Psoas muscle (tissue), 7 donors: ENCODE measurements at regions not wholly inside any gene's neighbourhood (a gene's known extent, or its start where the extent isn't known, plus 50 kb on each side); places are given as distances from the start of the nearest gene placed in this dataset.

Experiments
- ATAC-seq, 4 donors: fragments of 200-7000 bp; cut with Tn5 transposase; one replicate each; pipeline ENCODE4 v1.9.1; 2020; ENCODE audit warnings: moderate library complexity in 3 of 4, mild to moderate bottlenecking in 2 of 4
- DNase-seq, 2 donors: peaks; one replicate each; pipeline ENCODE4 v3.0.0-alpha.2; 2020
- H3K27ac ChIP-seq: fragments of 200-600 bp; one replicate; pipeline ENCODE4 v1.8.0; 2022
- H3K27me3 ChIP-seq, 3 donors: fragments of 200-600 bp in 1 of 3; one replicate each; pipeline versions ENCODE4 v1.6.1 to v1.8.0; 2013 to 2022; ENCODE audit warnings: low read length in 2 of 3, mild to moderate bottlenecking in 2 of 3, moderate library complexity in 1 of 3; ENCODE audit not compliant: insufficient read depth in 3 of 3
- H3K36me3 ChIP-seq, 2 donors: fragments of 200-600 bp in 1 of 2; one replicate each; pipeline versions ENCODE4 v1.6.1 to v1.8.0; 2013 to 2022; ENCODE audit warnings: low read depth in 1 of 2, mild to moderate bottlenecking in 1 of 2, moderate library complexity in 1 of 2; ENCODE audit not compliant: insufficient read depth in 1 of 2
- H3K4me1 ChIP-seq: fragments of 200-600 bp; one replicate; pipeline ENCODE4 v1.8.0; 2022
- H3K4me3 ChIP-seq: fragments of 200-600 bp; one replicate; pipeline ENCODE4 v1.8.0; 2022; ENCODE audit warnings: mild to moderate bottlenecking
- H3K9me3 ChIP-seq: fragments of 200-600 bp; one replicate; pipeline ENCODE4 v1.8.0; 2022
- CTCF ChIP-seq: fragments of 200-600 bp; IDR thresholded peaks from one replicate; pipeline ENCODE4 v1.8.0; 2022; ENCODE audit warnings: antibody characterized with exemption
- WGBS, 3 donors: extraction: QIAGEN DNeasy Blood & Tissue Kit; methylation state at CpG; one replicate each; pipeline versions ENCODE4 v1.1.6 to v1.1.7; 2013; 5-methylcytosine and 5-hydroxymethylcytosine counted together
- intact Hi-C, 2 donors: fragments of 100-400 bp; cut with DNase I; formaldehyde crosslinking; loops; one replicate each; pipeline versions ENCODE4 v1.11.0 to v1.14.2; 2022
- donor health status: healthy with polysubstance abuse.
- donor health status: DM: no; HTN: no; CAD: no; lungs with moderate emphysema.
- donor health status: Bipolar disorder and iron deficiency.
- donor health status: healthy.
- donor health status: DM: yes; HTN: yes; CAD: no.
- donor health status: DM: no; HTN: no; CAD: no.
- donor health status: DM: yes; HTN: yes; CAD: no.

DNA sequence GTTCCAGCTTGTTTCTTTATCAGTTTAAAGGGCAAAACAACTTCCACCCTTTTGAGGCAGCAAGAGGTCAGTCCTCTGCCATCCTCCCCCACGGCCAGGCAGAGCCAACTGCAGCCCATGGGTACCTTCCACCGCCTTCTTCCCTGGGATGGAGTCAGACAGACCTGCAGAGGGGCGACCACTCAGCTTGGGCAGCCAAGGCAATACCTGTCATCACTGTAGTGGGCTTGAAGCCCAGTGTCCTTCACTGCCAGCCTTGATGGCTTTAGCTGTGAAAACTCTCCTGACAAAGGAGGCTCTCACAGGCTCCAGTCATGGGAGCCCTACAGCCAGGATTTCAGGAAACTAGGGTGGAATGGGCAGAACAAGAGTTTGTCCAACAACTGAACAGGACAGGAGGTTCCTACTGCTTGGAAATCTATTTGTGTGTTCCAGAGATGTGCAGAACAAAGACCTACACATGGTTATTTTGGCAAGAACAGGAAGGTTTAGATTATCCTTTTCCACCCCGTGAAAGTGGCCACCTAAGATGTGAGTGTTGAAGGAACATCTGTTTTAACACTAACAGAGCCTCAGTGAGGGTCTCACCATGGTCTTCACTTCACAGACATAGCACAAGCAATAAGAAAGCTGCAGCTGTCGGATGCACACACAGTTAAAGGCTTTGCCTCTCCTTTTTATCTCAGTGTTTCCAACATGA, 93.9 kb upstream of the RMDN2 start:
- intact Hi-C loops: loop anchor here (5.0 to 10.0 kb wide), 4 partner anchors 159 to 434 kb away; partner anchors contain the start of gene CDC42EP3 (in 1 of the 2)
- TF ChIP-seq CTCF: no peak
- no peak overlapping the region for H3K27ac ChIP-seq
- DNase-seq (no peak), ATAC-seq (no peak)
- peaks cover 23% of the 10 kb centered on the region for H3K4me1 ChIP-seq
- H3K27me3 ChIP-seq: no peaks in the 10 kb centered on the region
- H3K9me3 ChIP-seq: no peaks in the 10 kb centered on the region
- no peaks in the 10 kb centered on the region for H3K36me3 ChIP-seq
- WGBS, 3 donors: 70 to 79% (median 71%) methylated on average over 5 of the region's 5 CpGs
- no peak overlapping the region for H3K4me3 ChIP-seq

GRCh38 chr2:37832590-37833197, 92.4 kb upstream of the RMDN2 start:
- DNase-seq (peak; percentile 85 to 92), ATAC-seq (peak; percentile 70 to 91 (median 74))
- Histone ChIP-seq H3K9me3 (no peaks in the 10 kb centered on the region), H3K4me1 (peaks cover 23% of the 10 kb centered on the region), H3K27ac (no peak overlapping the region), H3K36me3 (no peaks in the 10 kb centered on the region), H3K4me3 (no peak overlapping the region), H3K27me3 (no peaks in the 10 kb centered on the region)
- intact Hi-C loops: loop anchor here (1.0 to 10.0 kb wide), 8 partner anchors 44 to 435 kb away; partner anchors contain the start of gene CDC42EP3 (in 1 of the 2)
- WGBS, 3 donors: 39 to 48% (median 44%) methylated on average over 3 of the region's 3 CpGs
- TF ChIP-seq CTCF: peak; percentile 85

- no peak for ATAC-seq
- Histone ChIP-seq H3K9me3 (no peaks in the 10 kb centered on the region), H3K27ac (no peak overlapping the region), H3K36me3 (no peaks in the 10 kb centered on the region), H3K4me3 (no peak overlapping the region), H3K4me1 (peaks cover 18% of the 10 kb centered on the region), H3K27me3 (no peaks in the 10 kb centered on the region)
- intact Hi-C loops: loop anchor here (2.0 to 10.0 kb wide), 6 partner anchors 43 to 436 kb away; partner anchors contain the start of gene CDC42EP3 (in 1 of the 2)
- DNase-seq: no peak
- no peak for TF ChIP-seq CTCF
- WGBS, 3 donors: 44 to 61% (median 48%) methylated on average over 7 of the region's 7 CpGs
Measured at GRCh38 chr2:37833423-37833822, 91.7 kb upstream of the RMDN2 start.

- Histone ChIP-seq H3K36me3 (no peaks in the 10 kb centered on the region), H3K9me3 (no peaks in the 10 kb centered on the region), H3K4me3 (no peak overlapping the region), H3K27me3 (no peaks in the 10 kb centered on the region), H3K27ac (peak overlapping the region; percentile 70), H3K4me1 (peaks cover 5% of the 10 kb centered on the region)
- no peak for TF ChIP-seq CTCF
- 48 to 86% (median 65%) methylated on average over 3 of the region's 3 CpGs for WGBS, 3 donors
- DNase-seq (no peak), ATAC-seq (peak in 1 of 4 donors; percentile 80)
- intact Hi-C loops: loop anchor here in 1 of 2 donors (10.0 kb wide), 1 partner anchor 291 kb away; no protein-coding TSS in a partner anchor
Measured at GRCh38 chr2:37836270-37836669, 88.8 kb upstream of the RMDN2 start.
